Skeletal muscle satellite cell (primary cell): ENCODE measurements at regions not wholly inside any gene's neighbourhood (a gene's known extent, or its start where the extent isn't known, plus 50 kb on each side); places are given as distances from the start of the nearest gene placed in this dataset.

Experiments used
- H3K27me3 ChIP-seq: 2 replicates; pipeline ENCODE4 v1.7.0; 2013; ENCODE audit warnings: low read length; ENCODE audit not compliant: control insufficient read depth, insufficient read depth
- H3K36me3 ChIP-seq: 2 replicates; pipeline ENCODE4 v1.7.0; 2013; ENCODE audit warnings: mild to moderate bottlenecking, control low read depth, low read length; ENCODE audit not compliant: insufficient read depth
- H3K4me1 ChIP-seq: 2 replicates; pipeline ENCODE4 v1.7.0; 2013; ENCODE audit warnings: low read length; ENCODE audit not compliant: control insufficient read depth, insufficient read depth
- H3K4me2 ChIP-seq: 2 replicates; pipeline ENCODE4 v1.7.0; 2013; ENCODE audit warnings: mild to moderate bottlenecking, low read length
- H3K4me3 ChIP-seq: 2 replicates; pipeline ENCODE4 v1.7.0; 2013; ENCODE audit warnings: low read length
- H3K9ac ChIP-seq: 2 replicates; pipeline ENCODE4 v1.7.0; 2013; ENCODE audit warnings: mild to moderate bottlenecking, low read depth, low read length, moderate library complexity
- H3K9me3 ChIP-seq: replicated peaks from 2 replicates; pipeline ENCODE4 v1.7.0; 2013; ENCODE audit warnings: mild to moderate bottlenecking, control low read depth, low read length

GRCh38 chr18:38966841-38967240 lies 1401.2 kb upstream of the CELF4 start:
- H3K4me3 ChIP-seq: no peak overlapping the region
- H3K9me3 ChIP-seq: no peaks in the 10 kb centered on the region
- H3K9ac ChIP-seq: no peak overlapping the region
- H3K4me1 ChIP-seq: no peaks in the 10 kb centered on the region
- H3K36me3 ChIP-seq: no peaks in the 10 kb centered on the region
- H3K4me2 ChIP-seq: no peak overlapping the region
- no peaks in the 10 kb centered on the region for H3K27me3 ChIP-seq

- H3K9ac ChIP-seq: no peak overlapping the region
These were observed 1398.5 kb upstream of the CELF4 start for GRCh38 chr18:38963943-38964660.

GRCh38 chr18:38961880-38962279 lies 1396.3 kb upstream of the CELF4 start:
- H3K4me1 ChIP-seq: no peaks in the 10 kb centered on the region
- H3K27me3 ChIP-seq: no peaks in the 10 kb centered on the region
- H3K36me3 ChIP-seq: no peaks in the 10 kb centered on the region
- no peaks in the 10 kb centered on the region for H3K9me3 ChIP-seq
- no peak overlapping the region for H3K4me3 ChIP-seq
- no peak overlapping the region for H3K9ac ChIP-seq
- H3K4me2 ChIP-seq: no peak overlapping the region

More at GRCh38 chr18:38963943-38964660, 1398.5 kb upstream of the CELF4 start:
- Histone ChIP-seq H3K4me2 (no peak overlapping the region), H3K4me1 (no peaks in the 10 kb centered on the region), H3K27me3 (no peaks in the 10 kb centered on the region), H3K4me3 (no peak overlapping the region), H3K36me3 (no peaks in the 10 kb centered on the region), H3K9me3 (no peaks in the 10 kb centered on the region)

- H3K36me3 ChIP-seq: no peaks in the 10 kb centered on the region
- no peaks in the 10 kb centered on the region for H3K27me3 ChIP-seq
- no peak overlapping the region for H3K9ac ChIP-seq
- H3K4me1 ChIP-seq: no peaks in the 10 kb centered on the region
- H3K4me3 ChIP-seq: no peak overlapping the region
- H3K9me3 ChIP-seq: no peaks in the 10 kb centered on the region
- no peak overlapping the region for H3K4me2 ChIP-seq
These were observed 1392.1 kb upstream of the CELF4 start for GRCh38 chr18:38957736-38958135.

GRCh38 chr18:38956068-38956467 lies 1390.5 kb upstream of the CELF4 start:
- Histone ChIP-seq H3K4me2 (no peak overlapping the region), H3K9ac (no peak overlapping the region), H3K4me3 (no peak overlapping the region), H3K27me3 (no peaks in the 10 kb centered on the region), H3K9me3 (no peaks in the 10 kb centered on the region), H3K4me1 (no peaks in the 10 kb centered on the region), H3K36me3 (no peaks in the 10 kb centered on the region)

GRCh38 chr18:38951633-38952032 lies 1386.0 kb upstream of the CELF4 start:
- no peaks in the 10 kb centered on the region for H3K27me3 ChIP-seq
- no peaks in the 10 kb centered on the region for H3K4me1 ChIP-seq
- no peak overlapping the region for H3K4me2 ChIP-seq
- no peaks in the 10 kb centered on the region for H3K9me3 ChIP-seq
- no peaks in the 10 kb centered on the region for H3K36me3 ChIP-seq
- H3K9ac ChIP-seq: no peak overlapping the region
- H3K4me3 ChIP-seq: no peak overlapping the region

GRCh38 chr18:38948436-38948835 lies 1382.8 kb upstream of the CELF4 start:
- H3K4me1 ChIP-seq: no peaks in the 10 kb centered on the region
- H3K9me3 ChIP-seq: no peaks in the 10 kb centered on the region
- H3K27me3 ChIP-seq: no peaks in the 10 kb centered on the region
- no peak overlapping the region for H3K9ac ChIP-seq
- no peak overlapping the region for H3K4me3 ChIP-seq
- H3K4me2 ChIP-seq: no peak overlapping the region
- no peaks in the 10 kb centered on the region for H3K36me3 ChIP-seq

GRCh38 chr18:38944446-38945024 lies 1378.9 kb upstream of the CELF4 start:
- H3K4me2 ChIP-seq: no peak overlapping the region
- peaks cover 8% of the 10 kb centered on the region for H3K9me3 ChIP-seq
- H3K4me1 ChIP-seq: no peaks in the 10 kb centered on the region
- H3K36me3 ChIP-seq: no peaks in the 10 kb centered on the region
- H3K9ac ChIP-seq: no peak overlapping the region
- no peak overlapping the region for H3K4me3 ChIP-seq
- no peaks in the 10 kb centered on the region for H3K27me3 ChIP-seq

GRCh38 chr18:38941711-38942561 lies 1376.3 kb upstream of the CELF4 start:
- H3K9ac ChIP-seq: no peak overlapping the region

GRCh38 chr18:38940863-38941531 lies 1375.4 kb upstream of the CELF4 start:
- Histone ChIP-seq H3K4me3 (no peak overlapping the region), H3K4me1 (no peaks in the 10 kb centered on the region), H3K27me3 (no peaks in the 10 kb centered on the region), H3K36me3 (no peaks in the 10 kb centered on the region), H3K4me2 (no peak overlapping the region), H3K9ac (no peak overlapping the region), H3K9me3 (peaks cover 8% of the 10 kb centered on the region)

More at GRCh38 chr18:38941711-38942561, 1376.3 kb upstream of the CELF4 start:
- Histone ChIP-seq H3K4me2 (no peak overlapping the region), H3K4me1 (no peaks in the 10 kb centered on the region), H3K9me3 (peaks cover 8% of the 10 kb centered on the region), H3K36me3 (no peaks in the 10 kb centered on the region), H3K4me3 (no peak overlapping the region), H3K27me3 (no peaks in the 10 kb centered on the region)

- Histone ChIP-seq H3K27me3 (no peaks in the 10 kb centered on the region), H3K9me3 (peaks cover 8% of the 10 kb centered on the region), H3K4me3 (no peak overlapping the region), H3K36me3 (no peaks in the 10 kb centered on the region), H3K4me1 (no peaks in the 10 kb centered on the region), H3K9ac (no peak overlapping the region), H3K4me2 (no peak overlapping the region)
These were observed 1374.9 kb upstream of the CELF4 start for GRCh38 chr18:38940475-38940862.
